Heart left ventricle (tissue), 13 donors: ENCODE measurements at regions not wholly inside any gene's neighbourhood (a gene's known extent, or its start where the extent isn't known, plus 50 kb on each side); places are given as distances from the start of the nearest gene placed in this dataset.

ENCODE experiments used
- CTCF ChIP-seq, 12 donors: fragments of 200-600 bp; sonication (generic) in 4 of 12; IDR thresholded peaks; one replicate each; pipeline versions ENCODE4 v1.5.0 to v1.8.0; 2018 to 2022; ENCODE audit warnings: antibody characterized with exemption in 12 of 12, mild to moderate bottlenecking in 5 of 12
- POLR2A ChIP-seq, 2 donors: fragments of 450-650 bp; IDR thresholded peaks; one replicate each; pipeline ENCODE4 v1.6.1; 2017; ENCODE audit warnings: antibody characterized with exemption in 2 of 2, mild to moderate bottlenecking in 2 of 2, moderate library complexity in 2 of 2
- donor health status: ischemic (EF 13 %, LVEDD 7.1; RV severe dilation, severe dysfunction).
- donor health status: DM: no; HTN: yes; CAD: no.
- donor health status: DM: no; HTN: no; CAD: no.
- donor health status: ischemic (EF 25% LVEDD 6.9; RV normal size, moderate dysfunction).
- donor health status: ischemic (EF 25% LVEDD 5.7; RV mildly dilated, moderate dysfunction).
- donor health status: ischemic (EF 35%, LVEDD 5.7; RV mildly dilated, moderate dysfunction).
- donor health status: nonischemic (EF 11% LVEDD 7.7; RV severe dilation, severe dysfunction).
- donor health status: DM: yes; HTN: yes; CAD: no.
- donor health status: PGD.
- donor health status: ischemic (EF 29% LVEDD 5.4; RV normal size, mild dysfunction).
- donor health status: nonischemic (EF 23%, LVEDD 6.1; RV moderate dilation, normal function).

- TF ChIP-seq CTCF (IDR thresholded peaks at IDR 0.05): no peak
- no peak for TF ChIP-seq POLR2A (IDR thresholded peaks at IDR 0.05)
Observed at GRCh38 chr5:89086390-89087086, 203.6 kb upstream of the MEF2C start.
